ENCODE measurements at regions not wholly inside any gene's neighbourhood (a gene's known extent, or its start where the extent isn't known, plus 50 kb on each side); places are given as distances from the start of the nearest gene placed in this dataset.
"Not testable (repeated sequence)": the region's sequence is repeated elsewhere in the genome, so short reads cannot be mapped to it uniquely, and the experiment has no call there.

DNA sequence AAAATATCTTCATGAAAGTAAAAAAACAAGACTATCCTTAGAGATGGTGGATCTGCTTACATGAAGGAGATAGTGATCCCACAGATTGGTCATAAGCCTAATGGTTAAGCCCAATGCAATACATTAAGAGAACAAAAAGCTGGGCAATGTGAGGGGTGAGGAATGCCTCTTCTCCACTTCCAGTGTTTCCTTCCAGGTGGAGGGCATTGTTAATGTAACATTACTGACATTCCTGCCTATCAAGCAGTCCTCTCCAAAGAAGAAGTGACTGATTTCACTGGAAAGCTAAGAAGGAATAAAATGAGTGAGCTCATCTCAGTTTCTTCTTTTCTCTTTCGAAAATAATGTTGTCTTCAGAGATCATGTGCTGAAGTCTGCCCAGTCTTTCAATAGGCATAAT, 207.8 kb downstream of the RAB38 start:
- no peak for DNase-seq

DNA sequence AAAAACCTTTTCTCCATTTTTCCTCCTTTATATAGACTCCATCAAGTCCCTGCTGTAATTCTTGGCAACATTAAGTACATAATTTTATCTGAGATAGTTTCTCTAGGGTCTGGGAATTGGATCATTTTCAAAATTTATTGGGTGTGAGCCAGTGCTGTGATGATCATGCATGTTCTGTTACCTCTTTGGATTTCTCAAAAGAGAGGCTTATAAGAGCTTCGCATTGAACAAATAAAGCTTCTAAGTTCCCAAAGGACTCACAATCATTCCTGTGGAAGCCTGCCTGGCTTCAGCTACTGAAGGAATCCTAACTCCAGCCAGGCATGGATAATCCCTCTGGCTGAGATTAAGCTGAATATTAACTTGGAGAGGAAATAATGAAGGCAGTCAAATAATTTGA, 208.5 kb downstream of the RAB38 start:
- no peak for DNase-seq

DNA sequence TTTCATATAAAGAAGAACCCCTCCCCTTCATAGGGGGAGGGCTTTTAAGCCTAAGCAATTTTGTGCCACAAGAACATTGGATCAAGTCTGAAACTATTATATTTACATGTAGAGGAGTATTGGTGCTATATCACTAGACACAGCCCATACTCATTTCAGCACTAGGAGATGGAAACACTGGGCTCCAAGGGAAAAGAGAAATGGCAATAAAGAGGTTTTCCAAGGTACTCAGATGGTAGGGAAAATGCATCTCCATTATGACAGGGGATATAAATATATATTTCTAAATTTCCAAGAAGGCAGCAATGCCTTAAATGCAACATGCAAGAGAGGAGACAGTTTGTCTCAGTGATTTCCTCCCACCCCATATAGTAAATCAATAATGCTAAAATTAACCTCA, 209.0 kb downstream of the RAB38 start:
- no peak for DNase-seq

DNA sequence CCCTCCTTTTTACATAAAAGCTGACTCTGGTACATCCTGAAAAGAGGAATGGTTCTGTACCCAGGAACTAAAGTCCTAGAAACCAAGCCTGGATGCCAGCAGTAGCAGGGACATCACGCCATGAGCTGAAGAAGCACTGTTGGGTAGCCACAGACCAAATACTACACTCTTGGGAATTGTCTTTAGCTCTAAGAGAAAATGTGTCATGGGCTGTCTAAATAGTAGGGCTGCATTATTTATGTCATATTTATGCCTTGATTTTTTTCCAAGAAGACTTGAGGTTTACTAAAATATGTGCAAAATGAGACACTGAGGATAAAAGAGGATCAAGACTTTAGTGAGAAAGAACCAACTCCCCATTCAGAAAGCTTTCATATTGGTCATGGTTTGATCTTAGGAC, 213.6 kb downstream of the RAB38 start:
- DNase-seq: no peak

DNA sequence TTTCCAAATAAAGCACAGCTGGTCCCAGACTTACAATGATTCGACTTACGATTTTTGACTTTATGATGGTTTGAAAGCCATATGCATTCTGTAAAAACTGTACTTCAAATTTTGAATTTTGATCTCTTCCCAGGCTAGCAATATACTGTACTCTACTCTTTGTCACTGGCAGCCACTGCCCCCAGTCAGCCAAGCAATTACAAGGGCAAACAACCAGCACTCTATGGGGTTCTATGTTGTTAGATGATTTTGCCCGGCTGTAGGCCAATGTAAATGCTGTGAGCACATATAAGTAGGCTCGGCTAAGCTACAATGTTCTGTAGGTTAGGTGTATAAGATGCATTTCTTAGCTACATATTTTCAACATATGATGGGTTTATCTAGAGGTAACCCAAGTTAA, 217.3 kb downstream of the RAB38 start:
- DNase-seq: no peak

DNA sequence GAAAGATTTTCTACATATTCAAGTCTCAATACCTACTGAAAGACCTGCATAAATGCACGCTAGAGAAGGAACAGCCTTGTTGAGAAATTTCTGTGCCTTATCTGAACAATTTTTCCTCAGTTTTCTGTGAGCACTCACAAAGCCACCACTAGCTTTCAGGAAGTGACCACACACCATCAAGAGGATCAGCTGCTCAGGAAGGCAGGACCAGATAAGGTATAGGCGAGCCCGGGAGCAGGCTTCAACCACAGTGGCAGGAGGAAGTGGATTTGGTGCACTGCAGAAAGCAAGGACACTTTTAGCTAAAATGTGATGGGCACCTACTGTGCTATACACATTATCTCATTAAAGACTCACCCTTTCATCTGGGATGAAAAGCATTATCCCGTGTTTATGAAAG, 220.8 kb downstream of the RAB38 start:
- no peak for DNase-seq

DNA sequence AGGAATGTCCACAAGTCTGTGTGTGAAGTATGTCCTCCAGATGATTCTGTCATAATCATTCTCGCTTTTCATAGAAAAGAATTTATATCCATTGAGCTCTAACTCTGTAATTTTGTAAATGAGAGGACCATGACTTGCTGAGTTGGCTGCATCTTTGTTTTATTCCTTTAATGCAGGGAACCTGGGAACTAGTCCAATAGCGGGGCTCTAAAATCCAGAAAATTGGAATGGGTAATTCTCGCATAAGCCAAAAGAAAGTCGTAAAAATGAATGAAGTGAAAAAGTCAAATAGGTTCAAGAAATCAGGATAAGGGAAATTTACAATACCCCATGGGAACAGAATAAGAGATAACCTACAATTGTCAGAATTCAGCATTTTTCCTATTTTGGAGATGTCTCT, 232.5 kb downstream of the RAB38 start:
- DNase-seq: no peak

DNA sequence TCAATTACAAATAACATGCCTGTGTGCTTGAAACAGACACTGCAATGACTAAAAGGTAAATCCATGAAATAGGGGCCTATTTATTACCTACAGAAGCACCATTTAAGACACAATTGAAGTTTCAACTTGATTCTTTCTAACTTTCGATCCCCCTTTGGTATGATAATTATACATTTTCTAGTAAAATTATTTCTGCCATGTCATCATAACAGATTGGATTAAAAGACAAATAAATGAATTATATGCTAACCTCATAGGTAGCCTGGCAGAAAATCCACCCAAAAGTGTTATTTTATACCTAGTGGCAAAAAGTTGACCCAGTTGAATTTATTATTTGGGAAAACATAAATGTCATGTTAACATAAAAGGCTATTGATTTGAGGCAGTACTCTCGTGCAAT, 241.1 kb downstream of the RAB38 start:
- no peak for DNase-seq

DNA sequence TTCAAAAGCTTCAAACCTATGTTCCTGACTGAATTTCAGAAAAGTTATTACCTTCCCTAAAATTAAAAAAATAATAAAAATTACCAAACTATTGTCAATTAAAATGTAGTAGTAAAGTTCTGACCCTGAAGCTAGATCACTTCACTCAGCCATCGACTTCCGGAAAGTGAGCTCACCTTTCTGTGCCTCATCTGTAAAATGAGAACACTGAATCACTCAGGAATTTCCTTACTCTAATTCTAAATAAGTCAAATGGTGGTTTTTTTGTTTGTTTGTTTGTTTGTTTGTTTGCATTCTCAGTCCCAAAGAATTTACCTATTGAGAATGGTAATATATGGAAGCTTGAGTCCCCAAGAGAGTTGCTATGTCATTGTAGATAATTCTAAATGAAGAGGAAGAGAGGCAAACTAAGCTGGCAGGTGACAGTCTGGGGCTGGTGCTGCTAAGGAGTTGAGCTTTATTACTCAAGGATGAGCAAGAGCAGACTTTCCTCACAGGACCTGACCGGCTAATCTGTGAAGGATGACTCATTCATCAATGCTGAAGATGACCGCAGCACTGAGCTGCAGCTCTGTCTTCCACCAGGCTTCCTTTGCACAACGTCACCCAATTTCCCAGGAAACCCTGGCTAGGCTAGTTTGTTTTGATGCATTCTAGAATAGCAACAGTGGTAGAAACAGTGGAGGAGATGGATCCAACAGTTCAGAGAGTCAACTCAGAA, 248.8 kb downstream of the RAB38 start:
- DNase-seq: no peak

DNA sequence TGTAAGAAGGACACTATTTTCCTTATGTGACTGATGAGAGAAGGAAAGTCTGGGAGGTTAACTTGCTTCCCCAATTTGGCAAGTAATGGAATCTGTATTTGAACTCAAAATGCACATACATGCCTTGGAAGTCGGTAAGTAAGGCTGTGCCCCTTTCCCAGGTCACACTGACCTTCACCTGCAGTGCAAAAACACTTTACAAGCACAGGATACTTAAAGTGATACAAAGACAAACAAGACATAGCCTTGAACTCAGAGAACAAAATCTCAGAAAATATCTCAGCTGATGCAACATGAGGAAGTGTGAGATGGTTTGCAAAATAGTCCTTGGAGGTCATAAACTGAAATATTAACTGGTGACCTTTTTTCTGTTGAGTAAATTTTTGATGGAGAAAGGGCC, 251.1 kb downstream of the RAB38 start:
- DNase-seq: no peak

DNA sequence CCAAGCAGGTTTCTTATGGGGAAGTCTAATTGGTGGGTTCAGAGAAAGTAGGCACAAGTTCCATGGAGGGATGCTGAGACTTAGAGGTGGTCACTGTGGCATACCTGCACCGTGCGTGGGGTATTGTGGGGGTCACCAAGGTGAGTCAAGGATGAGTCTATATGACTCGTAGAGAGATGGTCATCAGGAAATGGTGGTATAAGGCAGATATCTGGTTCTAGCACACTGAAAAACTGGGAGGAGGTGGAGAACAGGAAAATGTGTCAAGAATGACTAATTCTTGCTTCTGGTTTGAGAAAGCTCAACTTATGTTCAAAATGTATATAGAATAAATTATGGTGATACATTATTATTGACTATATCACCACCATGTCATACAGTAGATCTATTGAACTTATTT, 258.1 kb downstream of the RAB38 start:
- DNase-seq: no peak

DNA sequence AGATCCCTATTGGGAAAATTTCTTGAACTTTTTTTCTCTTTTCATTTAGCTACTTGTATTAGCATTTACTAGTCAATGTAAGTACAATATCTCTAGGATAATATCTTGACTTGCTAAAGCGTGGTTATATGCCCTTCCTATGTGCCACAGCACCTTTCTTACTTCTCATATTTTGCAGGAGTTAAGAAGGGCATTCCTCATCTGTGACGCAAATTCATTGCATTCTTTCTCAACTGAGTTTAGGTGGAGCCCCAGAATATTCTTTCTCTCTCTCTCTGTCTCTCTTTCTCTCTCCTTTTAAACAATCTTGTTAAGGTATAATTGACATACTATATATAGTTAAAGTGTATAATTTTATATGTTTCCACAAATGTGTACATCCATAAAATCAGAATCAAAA, 266.1 kb downstream of the RAB38 start:
- no peak for DNase-seq

DNA sequence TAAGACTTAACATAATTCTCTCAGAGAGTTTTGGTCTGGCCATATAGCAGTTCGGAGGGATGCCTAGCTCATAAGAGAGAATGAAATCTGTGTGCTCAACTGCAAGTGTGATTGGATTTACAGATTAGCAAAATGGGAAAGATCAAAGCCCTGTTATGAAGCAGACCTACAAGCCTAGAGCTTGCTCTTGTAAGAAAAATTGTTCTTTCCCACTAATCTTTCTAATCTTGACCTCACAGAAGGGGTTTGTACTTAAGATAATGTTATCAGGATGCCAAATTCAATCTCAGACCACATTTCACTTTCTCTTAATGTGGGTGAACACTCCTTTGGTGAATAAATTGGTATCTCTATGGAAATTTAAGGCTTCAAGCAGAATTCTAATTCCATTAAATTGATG, 267.2 kb downstream of the RAB38 start:
- DNase-seq: no peak

DNA sequence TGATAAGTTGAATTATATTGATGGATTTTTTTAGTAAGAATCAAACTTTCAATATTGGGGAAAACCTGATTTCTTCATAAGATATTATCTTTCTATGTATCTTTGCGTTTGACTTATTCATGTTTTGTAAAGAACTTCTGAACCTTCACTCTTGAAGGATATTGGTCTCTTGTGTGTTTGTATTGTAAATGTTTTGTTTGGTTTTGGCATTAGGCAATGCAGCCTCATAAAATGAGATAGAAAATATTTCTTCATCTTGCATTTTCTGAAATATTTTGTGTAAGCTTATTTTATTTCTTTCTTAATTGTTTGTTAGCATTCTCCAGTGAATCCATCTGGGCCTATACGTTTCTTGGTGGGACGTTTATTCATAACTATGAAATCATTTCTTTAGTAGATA, 271.9 kb downstream of the RAB38 start:
- no peak for DNase-seq

DNA sequence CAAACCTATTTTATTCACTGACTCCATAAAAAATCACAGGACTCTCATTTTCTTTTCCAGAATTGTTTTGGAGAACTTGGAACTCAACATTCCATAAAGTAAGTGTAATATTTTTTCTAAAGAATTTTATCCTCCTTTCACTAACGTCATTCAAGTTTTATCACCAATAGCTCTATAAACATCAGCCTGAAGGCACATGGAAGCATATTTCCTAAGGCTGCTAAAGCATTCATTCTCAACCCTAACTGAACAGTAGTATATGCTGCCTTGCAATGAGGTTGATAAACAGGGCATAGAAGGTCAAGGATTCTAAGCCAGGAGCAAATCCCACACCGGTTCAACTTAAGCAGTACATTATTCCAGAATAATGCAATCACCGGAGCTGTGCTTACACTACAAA, 273.9 kb downstream of the RAB38 start:
- DNase-seq: no peak

DNA sequence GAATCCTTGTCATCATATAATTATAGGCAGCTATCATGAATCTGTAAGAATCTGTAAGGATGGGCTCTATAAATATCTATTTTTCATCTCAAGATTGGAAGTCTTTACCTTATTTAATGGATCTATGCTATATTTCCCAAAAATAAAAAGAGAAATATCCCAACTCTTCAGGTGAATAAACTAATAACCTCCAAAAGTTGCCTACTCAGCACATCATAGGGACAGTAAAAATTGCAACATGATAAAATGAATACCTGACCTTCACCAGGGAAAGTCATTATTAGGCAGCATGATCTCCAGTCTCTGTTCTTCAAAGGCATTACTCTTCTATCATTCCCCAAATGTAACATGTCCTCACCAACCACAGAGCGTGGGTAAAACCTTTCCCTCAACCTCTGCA, 277.3 kb downstream of the RAB38 start:
- DNase-seq: no peak

DNA sequence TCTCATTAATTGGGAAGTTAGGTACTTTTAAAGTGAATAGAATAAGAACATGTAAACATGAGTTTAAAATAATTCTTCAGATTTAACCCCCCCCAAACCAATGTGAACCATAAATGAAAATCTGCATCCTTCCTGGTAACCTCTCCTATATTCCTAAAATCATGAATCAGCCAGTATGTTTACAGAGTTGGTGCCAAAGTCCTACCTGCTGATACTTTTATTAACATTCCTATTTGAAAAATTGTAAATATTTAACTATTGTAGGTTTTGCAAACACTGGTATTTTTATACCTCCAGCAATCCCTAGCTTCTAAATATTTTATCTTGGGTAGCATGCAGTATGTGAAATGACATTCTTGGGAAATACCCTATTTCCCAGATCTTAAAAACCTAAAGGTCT, 278.2 kb downstream of the RAB38 start:
- no peak for DNase-seq

DNA sequence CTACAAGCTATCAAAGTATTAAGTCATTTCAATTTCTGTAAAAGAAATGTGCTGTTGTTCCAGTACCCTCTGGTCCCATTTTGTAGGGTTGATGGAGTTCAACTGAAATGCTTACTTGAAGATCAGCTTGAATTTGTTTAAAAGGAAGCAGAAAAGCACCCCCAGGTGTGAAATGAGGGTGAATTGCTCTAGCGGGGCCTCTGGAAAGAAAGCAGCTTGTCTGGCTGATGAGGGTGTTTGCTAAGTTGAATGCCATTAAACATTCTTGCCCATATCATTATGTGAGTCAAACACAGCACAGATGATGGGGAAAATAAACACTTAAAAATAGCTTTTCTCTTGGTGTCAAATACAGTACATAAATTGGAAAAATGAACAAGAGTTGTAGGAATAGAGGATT, 280.3 kb downstream of the RAB38 start:
- no peak for DNase-seq

DNA sequence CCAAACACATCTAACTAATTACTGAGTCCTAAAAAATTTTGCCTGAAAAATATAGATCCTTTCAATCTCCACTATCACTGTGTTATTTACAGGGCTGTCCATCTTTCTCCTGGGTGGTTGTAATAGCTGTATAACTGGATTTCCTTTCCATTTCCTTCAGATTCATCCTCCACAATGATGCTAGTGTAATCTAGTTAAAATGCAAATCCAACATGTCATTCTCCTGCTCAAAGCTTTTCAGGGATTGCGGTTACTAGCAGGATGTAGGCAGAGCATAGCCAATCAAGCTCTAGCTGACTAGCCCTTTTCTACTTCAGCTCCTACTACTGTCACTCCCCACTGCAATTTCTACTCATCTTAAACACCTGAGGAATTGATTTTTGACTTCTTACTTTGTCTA, 283.0 kb downstream of the RAB38 start:
- no peak for DNase-seq

DNA sequence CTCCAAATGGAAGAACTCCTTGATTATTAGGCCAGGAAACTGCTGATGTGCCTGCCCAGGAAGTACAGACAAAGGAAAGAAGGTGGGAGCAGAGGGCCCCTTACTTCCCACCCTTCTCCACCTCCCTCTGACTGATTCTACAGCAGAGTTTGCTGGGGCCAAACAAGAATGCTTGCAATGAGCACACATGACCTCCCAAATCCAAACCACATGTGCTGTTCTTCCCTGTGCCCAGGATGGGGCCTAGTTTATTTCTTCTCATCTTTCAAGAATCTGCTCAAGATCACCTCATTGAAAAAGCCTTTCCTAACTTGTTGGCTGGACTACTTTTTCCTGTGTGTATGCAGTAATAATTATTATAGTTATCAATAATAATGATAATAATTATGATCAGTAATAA, 286.1 kb downstream of the RAB38 start:
- no peak for DNase-seq

DNA sequence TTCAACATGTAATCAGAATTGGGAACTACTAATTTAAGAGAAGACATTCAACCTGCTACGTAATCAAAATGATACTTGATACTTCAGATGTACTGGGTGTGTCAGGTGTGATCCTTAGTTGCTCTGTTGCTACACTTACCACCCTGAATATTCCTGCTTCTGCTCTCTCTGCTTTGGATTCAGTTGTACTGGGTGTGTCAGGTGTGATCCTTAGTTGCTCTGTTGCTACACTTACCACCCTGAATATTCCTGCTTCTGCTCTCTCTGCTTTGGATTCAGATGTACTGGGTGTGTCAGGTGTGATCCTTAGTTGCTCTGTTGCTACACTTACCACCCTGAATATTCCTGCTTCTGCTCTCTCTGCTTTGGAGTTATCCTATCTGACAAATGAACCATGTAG, 290.2 kb downstream of the RAB38 start:
- not testable (repeated sequence) for DNase-seq

DNA sequence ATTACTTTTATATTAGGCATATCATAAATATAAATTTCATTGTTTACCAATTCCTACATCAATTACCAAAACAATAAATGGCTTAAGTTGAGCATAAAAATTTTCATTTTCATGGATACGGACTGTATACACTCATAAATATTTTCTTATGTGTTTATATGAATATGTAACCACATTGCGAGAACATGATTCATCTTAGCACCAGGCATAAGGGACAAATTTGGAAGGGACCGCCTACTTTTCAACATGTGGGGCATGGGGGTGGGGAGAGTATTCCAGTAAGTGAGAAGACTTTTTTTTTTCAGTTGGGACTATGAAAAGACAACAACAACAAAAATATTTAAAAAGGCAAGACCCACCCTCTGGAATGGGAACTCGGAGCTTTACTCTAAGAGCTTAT, 296.1 kb downstream of the RAB38 start:
- DNase-seq: no peak

DNA sequence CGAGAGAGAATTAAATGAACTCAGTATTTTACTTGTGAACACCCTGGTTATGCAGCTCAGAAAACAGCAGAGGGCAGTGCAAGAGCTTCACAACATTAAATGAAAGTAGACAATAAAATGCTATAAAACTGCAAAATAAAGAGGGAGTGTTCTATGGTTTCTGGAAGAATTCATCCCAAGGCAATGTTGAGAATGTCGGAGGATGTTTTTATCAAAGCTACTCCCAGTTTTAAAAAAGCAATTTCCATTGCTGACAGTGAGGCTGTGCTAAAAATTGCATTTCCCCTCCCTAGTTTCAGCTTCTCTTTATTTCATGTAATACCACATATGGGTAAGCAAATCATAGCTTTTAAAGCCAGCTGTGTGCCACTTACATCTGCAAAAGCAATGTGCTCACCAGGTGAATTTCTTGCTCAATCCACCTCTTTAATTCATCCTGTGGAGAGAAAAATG, 296.8 kb downstream of the RAB38 start:
- DNase-seq: no peak

DNA sequence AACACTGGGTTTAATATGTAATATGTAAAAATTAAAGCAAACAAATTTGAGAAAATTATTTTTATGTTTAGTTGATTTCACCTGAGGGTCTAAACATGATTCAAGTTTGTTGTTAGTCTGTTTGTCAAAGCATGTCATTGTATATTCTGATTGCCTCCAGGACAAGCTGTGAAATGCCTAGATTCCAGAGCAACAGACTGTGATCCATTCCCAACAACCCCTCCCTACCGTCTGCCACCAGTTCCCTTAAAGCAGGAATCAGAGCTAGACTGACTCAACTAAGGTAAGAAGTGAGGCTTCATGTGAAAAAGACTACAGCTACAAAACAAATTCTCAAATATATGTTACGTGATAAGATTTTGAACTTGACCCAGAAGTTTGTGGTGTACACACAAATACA, 304.2 kb downstream of the RAB38 start:
- DNase-seq: no peak

DNA sequence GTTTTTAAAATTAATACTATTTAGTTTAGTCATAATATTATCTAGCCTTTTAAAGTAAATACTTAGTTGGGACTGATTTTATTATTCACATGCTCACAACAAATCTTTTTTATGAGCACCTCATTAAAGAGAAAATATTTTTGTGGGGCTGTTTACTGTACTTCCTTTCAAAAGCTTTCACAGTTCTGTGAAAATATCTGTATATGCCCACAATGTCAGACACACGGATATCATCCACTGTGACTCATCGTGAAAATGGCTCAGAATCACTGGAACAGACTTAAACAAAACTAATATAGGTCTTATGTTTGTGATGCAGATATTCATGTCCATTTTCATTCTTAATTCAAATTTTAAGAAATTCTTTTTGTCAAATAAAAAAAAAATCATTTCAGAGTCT, 305.2 kb downstream of the RAB38 start:
- DNase-seq: no peak

DNA sequence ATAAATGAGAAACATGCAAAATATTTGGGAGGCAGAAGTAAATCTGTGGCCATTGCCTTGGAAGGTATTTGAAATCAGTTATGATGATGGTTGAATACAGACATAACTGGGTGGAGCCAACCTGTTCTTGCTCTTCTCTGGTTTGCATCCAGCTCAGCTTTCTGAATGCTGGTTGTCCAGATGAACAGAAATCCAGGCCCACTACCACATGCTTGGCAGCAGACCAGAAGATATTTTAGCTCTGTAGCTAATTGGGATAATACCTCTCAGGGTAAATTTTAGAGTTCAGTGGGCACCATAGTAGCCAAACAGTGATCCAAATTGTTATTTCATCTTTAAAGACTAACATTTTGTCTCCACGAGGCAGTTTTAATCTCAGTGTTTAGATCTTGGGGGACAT, 308.3 kb downstream of the RAB38 start:
- DNase-seq: no peak

Data from activated naive CD4-positive, alpha-beta T cell (primary cell).